ENCODE measurements at regions not wholly inside any gene's neighbourhood (a gene's known extent, or its start where the extent isn't known, plus 50 kb on each side); places are given as distances from the start of the nearest gene placed in this dataset.

DNA sequence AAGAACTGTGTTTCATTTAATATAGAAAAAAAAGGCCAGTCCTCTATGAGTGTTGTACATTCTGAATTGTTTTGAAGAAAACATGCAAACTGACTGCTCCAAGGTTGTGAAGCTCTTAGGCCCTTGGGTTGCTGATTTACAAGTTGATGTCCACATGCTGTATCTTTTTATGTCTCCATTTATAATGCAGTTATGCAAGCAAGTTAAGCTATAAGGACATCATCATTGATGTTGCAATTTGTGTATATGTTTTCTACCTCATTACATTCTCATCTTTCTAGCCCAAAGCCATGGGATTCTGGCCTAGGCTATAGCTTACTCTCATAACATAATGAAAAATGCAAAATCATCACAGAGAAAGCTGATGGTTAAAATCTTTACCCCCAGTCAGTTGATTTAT lies 245.7 kb upstream of the AGTR1 start:
- TF ChIP-seq SMC3 (IDR thresholded peaks at IDR 0.05; ENCODE audit: low read depth, low read length) (no peak), NFE2L2 (IDR thresholded peaks at IDR 0.05; ENCODE audit: low read depth, low read length) (no peak), POLR2A (IDR thresholded peaks at IDR 0.05; ENCODE audit: low read depth, low read length) (no peak), MAFK (IDR thresholded peaks at IDR 0.05; ENCODE audit: low read depth, low read length) (no peak), MXI1 (IDR thresholded peaks at IDR 0.05; ENCODE audit: borderline replicate concordance, low read depth, low read length) (no peak), RFX5 (IDR thresholded peaks at IDR 0.05; ENCODE audit: low read depth, low read length) (no peak), CHD1 (IDR thresholded peaks at IDR 0.05; ENCODE audit: low read depth, low read length) (no peak)
- no peaks in the 10 kb centered on the region for H4K20me1 ChIP-seq (ENCODE audit: insufficient read depth, low read length)
- DNase-seq: no peak
- H3K9me3 ChIP-seq (ENCODE audit: control insufficient read depth, insufficient read depth, low read length): no peaks in the 10 kb centered on the region
- POLR2A ChIA-PET (ENCODE audit: unreplicated experiment): no interaction called here
- H3K56ac ChIP-seq (ENCODE audit: extremely low read depth, insufficient read depth, low read length): no peak overlapping the region
- H3K79me1 ChIP-seq (ENCODE audit: low read depth in 1 of 2, low read length in 2 of 2): no peaks in the 10 kb centered on the region
- no peak overlapping the region for H3K18ac ChIP-seq (ENCODE audit: low read depth, low read length)
- no peak overlapping the region for H3K4me2 ChIP-seq (ENCODE audit: low read depth, low read length)
- H2AK9ac ChIP-seq (replicated peaks; ENCODE audit: low read depth, low read length, poor library complexity): no peak overlapping the region
- no peak overlapping the region for H2BK20ac ChIP-seq (ENCODE audit: low read depth, low read length)
- no peak overlapping the region for H4K91ac ChIP-seq (ENCODE audit: insufficient read depth, low read depth, low read length)
- H2BK5ac ChIP-seq (ENCODE audit: low read depth, low read length, poor library complexity, severe bottlenecking): no peak overlapping the region
- intact Hi-C loops (cut with micrococcal nuclease): no loop called here
- no peak overlapping the region for H3K4ac ChIP-seq (ENCODE audit: low read depth, low read length)
- dilution Hi-C loops (cut with HindIII; ENCODE audit: low sequenced_read_pairs, unreplicated experiment): no loop called here
- no peaks in the 10 kb centered on the region for H3K4me1 ChIP-seq (ENCODE audit: control insufficient read depth, insufficient read depth, low read length)
- H4K5ac ChIP-seq (ENCODE audit: low read depth, low read length): no peak overlapping the region
- CTCF ChIA-PET: no interaction called here
- no peak overlapping the region for H2AK5ac ChIP-seq (ENCODE audit: low read depth, low read length)
- no peak overlapping the region for H3K23ac ChIP-seq (ENCODE audit: low read depth, low read length)
- H2BK15ac ChIP-seq (ENCODE audit: low read depth, low read length): no peak overlapping the region
- H2AFZ ChIP-seq (replicated peaks; ENCODE audit: low read length, poor library complexity): no peak overlapping the region
- no peaks in the 10 kb centered on the region for H3K9me1 ChIP-seq (ENCODE audit: insufficient read depth, low read length)
- H3K14ac ChIP-seq (replicated peaks; ENCODE audit: low read depth, low read length): no peak overlapping the region
- no TSS peak for BruUV-seq (replicated peaks)
- in situ Hi-C loops (cut with MboI; ENCODE audit: low sequenced_read_pairs): no loop called here
- H3K36me3 ChIP-seq (ENCODE audit: control insufficient read depth, insufficient read depth, low read length): no peaks in the 10 kb centered on the region
- no peak overlapping the region for H2BK120ac ChIP-seq (ENCODE audit: low read depth, low read length)
- no peaks in the 10 kb centered on the region for H3K27me3 ChIP-seq (ENCODE audit: control insufficient read depth, insufficient read depth, low read length)
- H4K8ac ChIP-seq (ENCODE audit: low read depth in 2 of 2, low read length in 2 of 2): no peak overlapping the region
- no peak for ATAC-seq (ENCODE audit: low read depth)
- no peak overlapping the region for H3K9ac ChIP-seq (ENCODE audit: low read depth, low read length)
- H3K4me3 ChIP-seq (ENCODE audit: insufficient read depth, low read depth, low read length): no peak overlapping the region
- H3K27ac ChIP-seq (ENCODE audit: insufficient read depth, low read length): no peak overlapping the region

All from IMR-90 (cell line).